ENCODE measurements at regions not wholly inside any gene's neighbourhood (a gene's known extent, or its start where the extent isn't known, plus 50 kb on each side); places are given as distances from the start of the nearest gene placed in this dataset.

DNA sequence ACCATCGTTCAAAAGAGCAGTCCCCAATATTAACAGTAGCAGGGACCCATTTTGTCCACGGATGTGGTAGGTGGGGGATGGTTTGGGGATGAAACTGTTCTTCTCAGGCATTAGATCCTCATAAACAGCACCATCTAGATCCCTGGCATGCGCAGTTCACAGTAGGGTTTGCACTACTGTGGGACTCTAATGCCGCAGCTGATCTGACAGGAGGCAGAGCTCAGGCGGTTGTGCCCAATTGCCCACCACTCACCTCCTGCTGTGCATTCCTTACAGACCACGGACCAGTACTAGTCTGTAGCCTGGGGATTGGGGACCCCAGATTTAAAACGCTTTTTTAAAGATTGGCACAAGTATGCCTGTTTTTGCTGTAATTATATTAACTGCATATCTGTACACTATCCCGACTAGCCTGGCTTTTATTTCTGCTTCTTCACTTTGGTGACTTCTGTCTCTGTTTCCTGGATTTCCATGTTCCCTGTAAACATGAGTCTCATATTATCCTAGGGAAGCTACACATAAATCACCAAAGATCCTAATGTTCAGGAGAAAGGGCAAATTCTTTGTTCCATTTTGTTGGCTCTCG is 163.3 kb upstream of the AKR1E2 start:
- DNase-seq (ENCODE audit: low read depth), result no peak

DNA sequence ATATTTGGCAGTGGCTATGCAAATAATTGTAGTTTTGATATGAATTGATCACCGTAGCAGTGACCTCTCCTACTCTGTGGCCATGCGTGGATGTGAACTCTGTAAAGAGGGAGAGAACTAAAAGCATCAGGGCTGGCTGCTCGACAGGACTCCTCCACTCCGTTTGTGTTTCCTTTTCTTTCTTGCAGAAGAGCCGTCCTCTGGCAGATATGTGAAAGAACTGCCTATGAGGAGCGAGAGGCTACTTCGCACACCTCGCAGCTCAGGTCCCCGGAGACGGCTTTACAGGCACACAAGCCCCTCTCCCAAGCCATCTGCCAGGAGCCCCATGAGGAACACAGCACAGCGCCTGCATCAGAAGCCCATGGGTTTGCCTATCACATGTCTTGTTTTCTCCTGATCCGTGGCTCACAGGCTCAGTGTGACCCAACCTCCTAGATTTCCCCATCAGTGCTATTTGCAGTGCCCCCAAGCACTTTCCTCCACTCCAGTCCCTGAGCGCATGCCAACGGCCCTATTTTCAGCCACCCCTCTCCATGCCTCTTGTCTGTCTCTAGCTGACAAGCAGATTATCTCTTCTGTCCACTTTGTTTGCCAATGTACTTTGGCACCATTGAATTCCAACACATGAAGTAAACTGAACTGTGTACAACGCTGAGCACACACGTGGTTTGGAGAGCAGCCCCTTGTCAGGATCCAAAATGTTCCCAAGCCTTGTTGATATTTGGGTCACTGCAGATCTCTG is 164.3 kb upstream of the AKR1E2 start:
- no peak for DNase-seq (ENCODE audit: low read depth)

GRCh38 chr10:4658777-4659176 is 167.2 kb upstream of the AKR1E2 start:
- DNase-seq (ENCODE audit: low read depth), result no peak

- DNase-seq (ENCODE audit: low read depth), result no peak
Measured at GRCh38 chr10:4656576-4657194, 169.3 kb upstream of the AKR1E2 start.

DNA sequence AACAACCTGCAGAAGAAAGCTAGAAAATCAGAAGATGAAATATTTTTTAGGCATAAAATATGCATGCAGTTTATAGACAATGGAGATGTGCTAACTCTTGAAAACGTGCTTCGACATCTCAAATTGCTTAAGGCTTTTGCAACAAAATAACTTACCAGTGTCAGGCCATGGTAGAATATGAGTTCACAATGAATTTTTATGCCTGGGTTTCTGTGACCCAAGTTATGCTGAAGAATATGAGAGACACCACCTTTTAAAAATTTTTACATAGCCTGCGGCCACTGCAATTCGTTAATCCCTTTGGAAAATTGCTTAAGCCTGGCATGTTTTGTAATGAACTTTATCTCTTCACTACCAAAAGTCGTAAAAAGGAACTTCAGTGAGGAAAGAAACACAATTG is 170.1 kb upstream of the AKR1E2 start:
- no peak for DNase-seq (ENCODE audit: low read depth)

- DNase-seq (ENCODE audit: low read depth), result no peak
Measured at GRCh38 chr10:4655406-4655805, 170.6 kb upstream of the AKR1E2 start.

GRCh38 chr10:4654496-4654895 is 171.5 kb upstream of the AKR1E2 start:
- no peak for DNase-seq (ENCODE audit: low read depth)

DNA sequence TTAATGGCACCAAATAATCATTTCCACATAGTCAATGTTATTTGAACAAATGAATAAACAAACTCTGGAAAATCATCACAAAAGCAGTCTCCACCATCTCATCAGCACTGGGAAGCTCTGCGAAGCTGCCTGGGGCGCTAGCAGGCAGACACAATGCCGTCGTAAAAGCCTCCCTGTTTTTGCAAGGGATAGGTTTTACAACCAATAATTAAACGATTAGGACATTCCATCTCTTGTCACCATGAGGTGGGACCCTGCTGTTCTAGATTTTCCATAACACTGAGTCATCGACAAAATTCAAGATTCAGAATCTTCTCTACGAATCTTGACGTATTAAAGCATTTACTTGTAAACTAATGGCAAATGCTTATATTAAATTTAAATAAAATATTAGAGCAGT is 172.8 kb upstream of the AKR1E2 start:
- no peak for DNase-seq (ENCODE audit: low read depth)

DNA sequence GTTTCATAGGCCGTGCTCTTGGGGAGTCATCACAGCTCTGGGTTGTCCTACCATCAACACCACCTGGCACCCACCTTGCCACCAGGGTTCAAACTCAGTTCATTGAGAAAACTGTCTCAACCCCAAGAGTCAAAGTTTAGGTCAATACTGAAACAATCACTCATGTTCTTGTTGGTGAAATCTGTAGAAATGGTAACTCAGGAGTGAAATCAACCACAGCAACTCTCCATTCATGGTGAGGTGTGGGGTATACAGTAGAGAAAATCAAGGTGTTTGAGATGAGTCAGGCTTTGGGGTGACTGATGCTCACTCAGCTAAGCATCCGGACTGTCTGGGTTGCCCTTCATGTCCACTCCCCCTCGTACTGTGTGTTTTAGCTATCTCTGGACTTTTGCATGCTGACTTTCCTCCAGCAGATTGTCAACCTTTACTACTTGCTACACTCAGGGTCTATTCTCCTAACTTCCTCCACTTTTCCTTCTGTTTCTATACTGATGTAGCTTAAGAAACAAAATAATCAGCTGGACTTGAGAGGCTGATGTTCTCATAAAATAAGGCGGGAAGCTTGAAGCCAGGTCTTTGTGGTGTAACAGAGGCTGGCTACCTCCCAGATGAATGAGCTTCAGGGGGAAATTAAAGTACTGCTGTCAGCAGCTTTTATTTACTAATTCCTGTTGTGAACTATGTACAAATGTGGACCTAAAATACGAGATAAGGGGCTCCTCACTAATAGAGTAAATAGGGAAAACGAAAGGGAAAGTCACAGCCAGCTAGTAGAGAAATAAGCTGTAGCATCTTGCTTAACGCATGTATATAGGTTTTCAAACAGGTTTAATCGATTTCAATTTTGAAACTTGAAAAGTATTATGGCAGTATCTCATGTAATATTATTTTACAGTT is 173.6 kb upstream of the AKR1E2 start:
- no peak for DNase-seq (ENCODE audit: low read depth)

GRCh38 chr10:4651404-4652037 is 174.5 kb upstream of the AKR1E2 start:
- DNase-seq (ENCODE audit: low read depth), result no peak

DNA sequence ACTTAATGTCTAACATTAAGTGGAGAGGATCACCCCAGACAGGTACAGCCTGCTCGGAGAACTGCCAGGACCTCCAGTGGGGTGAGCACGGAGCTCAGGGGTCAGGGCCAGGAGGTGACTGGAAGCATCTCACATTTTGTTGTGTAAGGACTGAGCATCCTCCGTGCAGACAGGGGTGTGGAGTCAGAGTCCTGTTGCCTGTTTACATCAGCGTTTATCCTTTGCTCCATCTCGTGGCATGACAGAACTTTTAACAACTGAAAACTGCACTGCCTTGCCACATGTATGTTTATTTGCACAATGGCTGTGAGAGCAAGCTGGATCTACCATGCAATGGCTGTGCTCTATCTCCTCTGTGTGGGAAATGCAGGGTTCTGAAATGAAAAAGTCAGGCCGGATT is 175.4 kb upstream of the AKR1E2 start:
- DNase-seq (ENCODE audit: low read depth), result peak; percentile 39

GRCh38 chr10:4649886-4650508 is 176.0 kb upstream of the AKR1E2 start:
- no peak for DNase-seq (ENCODE audit: low read depth)

DNA sequence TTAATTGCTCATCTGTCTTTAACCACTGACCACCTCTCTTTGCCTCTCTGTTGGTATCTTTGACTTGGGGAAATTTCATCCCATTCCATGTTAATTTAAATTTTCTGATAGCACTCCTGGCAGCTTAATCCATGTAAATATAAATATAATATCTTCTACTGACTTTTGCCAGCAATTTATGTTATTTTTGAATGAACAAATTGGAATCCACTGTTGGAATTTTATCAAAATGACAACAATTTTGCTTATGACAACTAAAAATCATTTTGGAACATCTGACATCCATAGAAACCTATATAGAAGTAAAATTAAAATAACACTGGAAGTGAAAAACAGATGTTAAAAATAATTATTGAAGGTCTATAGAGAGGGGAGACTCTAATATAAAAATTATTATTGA is 176.5 kb upstream of the AKR1E2 start:
- no peak for DNase-seq (ENCODE audit: low read depth)

GRCh38 chr10:4648999-4649398 is 177.0 kb upstream of the AKR1E2 start:
- DNase-seq (ENCODE audit: low read depth), result no peak

- DNase-seq (ENCODE audit: low read depth), result no peak
Measured at GRCh38 chr10:4647109-4647785, 178.8 kb upstream of the AKR1E2 start.

DNA sequence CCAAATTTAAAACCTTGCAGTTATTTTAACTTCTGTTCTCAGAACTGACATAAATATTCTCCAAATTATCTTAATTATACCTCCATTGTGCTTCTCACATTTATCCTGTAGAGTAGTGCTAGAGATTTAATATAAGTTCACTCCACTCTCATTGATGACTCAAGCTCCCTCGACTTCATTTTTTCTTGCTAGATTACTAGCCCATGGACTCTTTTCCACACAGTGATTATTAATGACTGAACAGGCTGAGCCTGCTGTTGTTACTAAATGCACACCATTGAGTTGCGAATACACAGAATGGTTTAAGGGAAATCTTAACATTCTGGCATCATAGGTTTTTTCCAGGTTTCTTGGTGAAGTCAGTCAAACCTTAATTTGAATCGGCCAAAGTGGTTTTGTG is 179.5 kb upstream of the AKR1E2 start:
- no peak for DNase-seq (ENCODE audit: low read depth)

- DNase-seq (ENCODE audit: low read depth), result no peak
Measured at GRCh38 chr10:4645836-4646235, 180.2 kb upstream of the AKR1E2 start.

DNA sequence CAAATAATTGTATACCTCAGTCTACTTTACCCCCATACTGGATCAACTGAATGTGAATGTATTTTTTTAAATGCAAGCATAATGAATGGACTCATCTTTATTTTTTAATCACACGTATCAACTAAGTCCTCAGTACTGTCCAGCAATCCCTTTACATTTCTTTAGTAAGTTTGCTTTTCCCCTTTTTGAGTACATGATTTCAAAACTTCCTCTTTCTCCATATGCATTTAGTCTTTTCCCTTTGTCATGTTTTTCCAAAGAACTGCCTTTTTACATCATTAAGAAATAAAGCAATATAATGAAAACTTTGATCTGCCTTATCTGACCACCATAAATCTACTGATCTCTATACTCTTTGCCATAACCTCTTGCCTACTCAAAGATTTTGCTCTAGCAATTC is 182.5 kb upstream of the AKR1E2 start:
- no peak for DNase-seq (ENCODE audit: low read depth)

DNA sequence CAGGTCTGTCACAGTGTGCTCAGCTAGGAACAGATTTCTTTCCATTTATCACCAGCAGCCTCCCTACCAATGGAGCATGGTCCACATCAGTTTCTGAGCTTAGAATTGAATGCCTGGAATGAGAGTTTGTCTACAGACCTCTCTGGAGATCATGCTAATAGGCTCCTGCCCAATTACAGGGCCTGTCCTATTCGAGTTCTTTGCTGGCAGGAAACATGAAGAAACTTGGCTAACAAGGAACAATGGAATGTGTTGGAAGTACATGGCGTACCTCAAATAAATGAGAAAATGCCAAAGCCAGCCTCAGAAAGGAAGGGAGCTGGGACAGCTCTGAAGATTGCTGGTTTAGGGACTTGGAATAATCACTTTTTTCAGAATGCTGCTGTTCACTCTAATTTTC is 186.0 kb upstream of the AKR1E2 start:
- no peak for DNase-seq (ENCODE audit: low read depth)

- DNase-seq (ENCODE audit: low read depth), result no peak
Measured at GRCh38 chr10:4638099-4638498, 187.9 kb upstream of the AKR1E2 start.

GRCh38 chr10:4637657-4638056 is 188.3 kb upstream of the AKR1E2 start:
- DNase-seq (ENCODE audit: low read depth), result no peak
